Neutrophil (primary cell): ENCODE measurements at regions not wholly inside any gene's neighbourhood (a gene's known extent, or its start where the extent isn't known, plus 50 kb on each side); places are given as distances from the start of the nearest gene placed in this dataset.

Source experiments
- H3K27ac ChIP-seq: fragments of 200-600 bp; sonication (generic); 2 replicates; pipeline ENCODE4 v1.5.1; 2016; ENCODE audit warnings: mild to moderate bottlenecking, moderate library complexity
- H3K27me3 ChIP-seq: fragments of 200-600 bp; sonication (generic); 2 replicates; pipeline ENCODE4 v1.6.0; 2016; ENCODE audit warnings: mild to moderate bottlenecking
- H3K36me3 ChIP-seq: fragments of 200-600 bp; sonication (generic); 2 replicates; pipeline ENCODE4 v1.5.1; 2017
- H3K4me1 ChIP-seq, 2 experiments: fragments of 200-600 bp in 1 of 2; sonication (generic) in 1 of 2; 1 replicate in 1 of 2; 2 replicates in 1 of 2; pipeline versions ENCODE4 v1.5.1 to v1.6.1; 2013 to 2016; ENCODE audit warnings: low read depth in 1 of 2, low read length in 1 of 2, mild to moderate bottlenecking in 1 of 2, moderate library complexity in 1 of 2; ENCODE audit not compliant: control insufficient read depth in 1 of 2, insufficient read depth in 1 of 2
- H3K4me3 ChIP-seq, 2 experiments: fragments of 200-600 bp in 1 of 2; sonication (generic) in 1 of 2; 1 replicate in 1 of 2; 2 replicates in 1 of 2; pipeline ENCODE4 v1.5.1; 2013 to 2016; ENCODE audit warnings: low read depth in 1 of 2, low read length in 1 of 2, mild to moderate bottlenecking in 1 of 2, moderate library complexity in 1 of 2
- H3K9me3 ChIP-seq: fragments of 200-600 bp; sonication (generic); 2 replicates; pipeline ENCODE4 v1.5.1; 2016
- CTCF ChIP-seq: fragments of 200-600 bp; sonication (generic); IDR thresholded peaks from 2 replicates; pipeline ENCODE4 v1.5.1; 2016; ENCODE audit warnings: antibody characterized with exemption

GRCh38 chr1:90357995-90358394, 359.1 kb downstream of the BARHL2 start:
- no peaks in the 10 kb centered on the region for H3K36me3 ChIP-seq
- no peaks in the 10 kb centered on the region for H3K4me1 ChIP-seq
- H3K27me3 ChIP-seq: no peaks in the 10 kb centered on the region
- no peak for TF ChIP-seq CTCF
- no peak overlapping the region for H3K27ac ChIP-seq
- no peaks in the 10 kb centered on the region for H3K9me3 ChIP-seq
- no peak overlapping the region for H3K4me3 ChIP-seq

GRCh38 chr1:90356991-90357390, 360.1 kb downstream of the BARHL2 start:
- no peak for TF ChIP-seq CTCF

DNA sequence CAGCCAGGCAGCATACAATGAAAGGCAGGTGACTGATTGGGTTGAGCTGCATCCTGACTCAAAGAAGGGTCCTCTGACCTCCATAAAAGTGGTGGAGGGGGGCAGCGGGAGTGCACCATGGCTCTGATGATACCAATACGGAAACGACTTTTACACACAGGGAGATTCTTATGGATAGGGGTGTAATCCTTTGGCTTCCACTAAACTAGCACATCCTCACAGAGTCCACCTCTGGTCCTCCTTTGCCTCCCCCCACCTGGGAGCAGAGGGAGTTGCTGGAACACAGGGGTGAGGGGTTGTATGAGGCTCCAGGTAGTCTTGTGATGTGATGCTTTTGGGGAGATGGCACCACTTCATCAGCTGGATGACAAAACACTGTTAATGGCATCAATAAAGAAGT, 361.0 kb downstream of the BARHL2 start:
- Histone ChIP-seq H3K27me3 (no peaks in the 10 kb centered on the region), H3K36me3 (no peaks in the 10 kb centered on the region), H3K4me3 (no peak overlapping the region), H3K9me3 (no peaks in the 10 kb centered on the region), H3K27ac (no peak overlapping the region), H3K4me1 (no peaks in the 10 kb centered on the region)
- no peak for TF ChIP-seq CTCF

More at GRCh38 chr1:90356991-90357390, 360.1 kb downstream of the BARHL2 start:
- H3K4me3 ChIP-seq: no peak overlapping the region
- no peaks in the 10 kb centered on the region for H3K27me3 ChIP-seq
- no peaks in the 10 kb centered on the region for H3K36me3 ChIP-seq
- H3K4me1 ChIP-seq: no peaks in the 10 kb centered on the region
- H3K9me3 ChIP-seq: no peaks in the 10 kb centered on the region
- no peak overlapping the region for H3K27ac ChIP-seq

DNA sequence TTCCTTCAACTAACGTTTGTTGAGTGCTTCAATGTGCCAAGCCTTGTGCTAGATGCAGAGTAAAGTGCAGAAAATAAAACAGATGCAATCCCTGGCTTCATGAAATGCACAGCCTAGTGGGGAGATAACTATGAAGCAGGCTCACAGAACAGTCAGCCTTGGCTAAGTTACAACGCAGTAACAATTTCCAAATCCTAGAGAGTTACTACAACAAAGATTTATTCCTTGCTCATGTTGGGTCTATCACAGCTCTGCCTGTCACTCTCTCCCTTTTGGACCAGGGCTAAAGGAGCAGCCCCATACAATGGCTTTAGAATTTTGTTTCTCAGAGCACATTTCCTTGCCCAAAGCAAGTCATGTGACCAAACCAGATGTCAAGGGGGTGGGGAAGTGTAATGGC, 359.8 kb downstream of the ZNF326 start:
- no peaks in the 10 kb centered on the region for H3K27me3 ChIP-seq
- no peaks in the 10 kb centered on the region for H3K4me1 ChIP-seq
- H3K36me3 ChIP-seq: no peaks in the 10 kb centered on the region
- no peaks in the 10 kb centered on the region for H3K9me3 ChIP-seq
- TF ChIP-seq CTCF: no peak
- no peak overlapping the region for H3K4me3 ChIP-seq
- no peak overlapping the region for H3K27ac ChIP-seq

DNA sequence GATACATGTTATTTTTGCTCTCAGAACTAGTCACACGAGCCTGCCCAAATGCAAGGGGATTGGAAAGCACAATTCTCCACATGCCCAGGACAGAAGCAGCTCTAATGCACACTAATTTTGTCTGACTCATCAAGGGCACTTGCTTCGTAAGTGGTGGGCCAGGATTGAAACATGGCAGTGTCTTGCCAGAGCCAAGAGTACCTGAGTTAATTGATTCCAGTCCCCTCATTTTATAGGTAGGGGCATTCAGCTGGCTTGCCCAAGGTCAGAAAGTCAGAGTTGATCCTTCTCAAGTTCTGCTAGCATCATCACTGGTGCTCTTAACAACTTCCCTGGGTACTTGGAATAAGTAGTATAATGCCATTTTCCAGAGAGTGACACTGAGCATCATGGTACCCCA, 356.1 kb downstream of the ZNF326 start:
- H3K4me3 ChIP-seq: no peak overlapping the region
- no peaks in the 10 kb centered on the region for H3K9me3 ChIP-seq
- H3K4me1 ChIP-seq: no peaks in the 10 kb centered on the region
- H3K36me3 ChIP-seq: no peaks in the 10 kb centered on the region
- no peak for TF ChIP-seq CTCF
- no peaks in the 10 kb centered on the region for H3K27me3 ChIP-seq
- H3K27ac ChIP-seq: no peak overlapping the region

- TF ChIP-seq CTCF: no peak
- H3K4me1 ChIP-seq: no peaks in the 10 kb centered on the region
- no peak overlapping the region for H3K27ac ChIP-seq
- no peaks in the 10 kb centered on the region for H3K36me3 ChIP-seq
- H3K4me3 ChIP-seq: no peak overlapping the region
- no peaks in the 10 kb centered on the region for H3K9me3 ChIP-seq
- H3K27me3 ChIP-seq: no peaks in the 10 kb centered on the region
These were observed 354.6 kb downstream of the ZNF326 start for GRCh38 chr1:90349510-90349909.
